ENCODE measurements at regions not wholly inside any gene's neighbourhood (a gene's known extent, or its start where the extent isn't known, plus 50 kb on each side); places are given as distances from the start of the nearest gene placed in this dataset.
"Not testable (repeated sequence)": the region's sequence is repeated elsewhere in the genome, so short reads cannot be mapped to it uniquely, and the experiment has no call there.

DNA sequence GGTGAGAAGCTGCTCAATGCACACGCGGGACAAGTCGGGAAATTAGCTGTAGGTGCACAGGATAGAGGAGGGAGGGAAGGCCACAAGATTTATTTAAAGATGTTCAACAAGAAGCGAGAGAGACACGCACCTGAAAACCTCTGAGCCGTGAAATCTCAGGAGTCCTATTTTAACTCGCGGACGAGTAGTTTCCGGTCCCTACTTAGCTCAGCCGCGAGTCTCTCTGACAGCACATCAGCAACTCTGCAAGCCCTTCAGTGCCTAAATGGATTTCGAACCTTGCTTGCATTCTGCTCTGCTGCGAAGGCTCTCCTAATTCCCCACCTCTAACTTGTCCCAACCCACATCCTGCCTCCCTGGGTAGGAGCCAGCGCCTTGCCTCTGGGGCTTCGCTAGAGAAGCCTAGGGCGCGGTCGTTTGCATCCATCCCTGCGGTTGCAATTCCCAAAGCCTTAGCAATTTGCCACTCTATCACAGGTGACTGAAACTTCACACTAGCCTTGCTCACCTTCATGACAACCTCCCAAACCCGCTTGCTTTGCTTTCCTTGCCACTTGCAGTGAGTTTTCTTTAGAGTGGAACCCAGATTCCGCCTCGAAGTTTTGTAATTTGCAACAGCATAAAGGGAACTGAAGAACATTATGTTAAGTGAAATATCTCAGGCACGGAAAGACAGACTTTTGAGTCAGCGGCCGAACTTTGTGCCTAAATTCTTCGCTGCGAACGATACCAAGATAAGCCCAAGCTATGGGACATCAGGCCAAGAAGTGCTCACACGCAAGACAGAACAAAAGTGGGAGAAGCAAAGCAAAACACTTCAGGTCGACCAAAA, 202.8 kb downstream of the KDM5D start:
- no peak for DNase-seq (ENCODE audit: low read depth in 2 of 2)

DNA sequence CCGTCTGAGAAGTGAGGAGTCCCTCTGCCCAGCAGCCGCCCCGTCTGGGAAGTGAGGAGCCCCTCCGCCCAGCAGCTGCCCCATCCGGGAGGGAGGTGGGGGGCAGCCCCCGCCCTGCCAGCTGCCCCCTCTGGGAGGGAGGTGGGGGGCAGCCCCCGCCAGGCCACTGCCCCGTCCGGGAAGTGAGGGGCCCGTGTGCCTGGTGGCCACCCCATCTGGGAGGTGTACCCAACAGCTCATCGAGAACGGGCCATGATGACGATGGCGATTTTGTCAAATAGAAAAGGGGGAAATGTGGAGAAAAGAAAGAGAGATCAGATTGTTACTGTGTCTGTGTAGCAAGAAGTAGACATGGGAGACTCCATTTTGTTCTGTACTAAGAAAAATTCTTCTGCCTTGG, 208.8 kb downstream of the KDM5D start:
- DNase-seq (ENCODE audit: low read depth in 2 of 2) = not testable (repeated sequence)

DNA sequence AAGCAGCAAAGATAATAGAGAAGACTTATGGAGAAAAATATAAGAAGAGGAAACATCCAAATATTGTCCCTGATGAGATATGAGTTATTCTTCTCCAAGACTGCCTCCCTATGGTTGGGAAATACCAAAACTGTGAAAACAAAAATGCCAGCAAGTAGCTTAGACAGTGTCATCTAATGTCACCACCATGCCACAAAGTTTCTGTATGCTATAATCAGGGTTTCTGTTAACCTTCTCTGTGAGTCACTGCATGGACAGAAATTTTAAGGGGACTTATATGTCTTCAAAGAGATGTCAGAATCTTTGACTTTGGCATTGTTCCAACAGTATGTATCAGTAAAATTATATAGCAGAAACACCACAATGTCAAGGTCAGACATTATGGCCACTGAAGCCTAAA, 222.6 kb downstream of the KDM5D start:
- no peak for DNase-seq (ENCODE audit: low read depth in 2 of 2)

GRCh38 chrY:19503092-19503449, 241.5 kb downstream of the KDM5D start:
- no peak for DNase-seq (ENCODE audit: low read depth in 2 of 2)

GRCh38 chrY:19502169-19503091, 242.1 kb downstream of the KDM5D start:
- DNase-seq (ENCODE audit: low read depth in 2 of 2) = no peak

- no peak for DNase-seq (ENCODE audit: low read depth in 2 of 2)
Observed at GRCh38 chrY:19498556-19498955, 246.0 kb downstream of the KDM5D start.

DNA sequence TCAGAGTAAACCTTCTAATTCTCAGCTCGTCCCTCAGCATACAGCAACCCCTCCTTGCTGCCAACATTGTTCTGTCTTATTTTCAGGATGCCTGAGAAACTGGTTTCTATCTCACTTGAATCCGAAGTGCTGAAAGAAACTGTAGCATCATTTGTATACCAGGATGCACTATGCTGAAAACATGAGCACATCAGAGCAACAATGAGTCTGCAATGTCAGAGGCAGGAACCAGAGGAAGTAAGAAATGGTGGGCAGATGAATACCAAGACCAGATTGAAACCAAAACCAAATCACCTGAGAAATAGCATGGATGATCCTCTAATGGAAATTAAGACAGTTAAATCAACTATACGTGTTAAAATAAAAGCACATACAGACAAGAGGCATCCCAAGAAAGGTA, 257.0 kb downstream of the KDM5D start:
- DNase-seq (ENCODE audit: low read depth in 2 of 2) = no peak

- no peak for DNase-seq (ENCODE audit: low read depth in 2 of 2)
Observed at GRCh38 chrY:19484997-19485396, 259.5 kb downstream of the KDM5D start.

DNA sequence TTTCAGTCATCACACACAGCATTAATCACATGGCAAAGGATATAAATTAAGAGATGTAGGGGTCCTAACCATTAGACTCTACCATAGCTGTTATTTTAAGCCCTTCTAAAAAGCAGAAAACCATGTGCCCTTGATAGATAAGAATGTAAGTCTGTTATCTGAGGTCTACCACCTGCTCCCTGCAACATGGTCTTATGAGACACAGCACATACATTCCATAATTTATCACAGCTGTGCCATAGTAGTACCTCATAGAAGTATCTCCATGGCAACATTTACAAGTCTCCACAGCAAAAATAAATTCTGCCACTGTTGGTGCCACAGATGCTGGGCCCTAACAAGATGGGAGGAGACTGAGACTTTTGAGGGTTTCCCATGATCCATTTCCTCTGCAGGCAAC, 265.4 kb downstream of the KDM5D start:
- DNase-seq (ENCODE audit: low read depth in 2 of 2) = no peak

DNA sequence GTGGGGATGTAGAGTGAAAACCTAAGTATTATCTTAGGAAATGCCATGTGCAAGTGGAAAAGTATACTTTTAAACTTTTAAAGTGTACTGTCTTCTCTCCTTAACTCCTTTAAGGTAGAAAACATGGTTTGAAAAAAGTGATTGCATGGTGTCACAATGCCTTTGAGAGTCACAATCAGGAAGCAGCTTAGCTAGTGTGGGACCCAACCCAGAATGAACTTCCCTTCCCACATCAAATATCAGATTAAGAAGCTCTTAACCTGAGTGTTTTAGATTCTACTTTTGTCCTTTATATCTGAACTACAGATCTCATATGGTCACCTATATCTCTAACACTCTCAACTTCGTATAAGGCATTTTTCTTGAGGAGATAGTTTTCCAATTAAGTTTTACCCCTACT, 266.6 kb downstream of the KDM5D start:
- no peak for DNase-seq (ENCODE audit: low read depth in 2 of 2)

DNA sequence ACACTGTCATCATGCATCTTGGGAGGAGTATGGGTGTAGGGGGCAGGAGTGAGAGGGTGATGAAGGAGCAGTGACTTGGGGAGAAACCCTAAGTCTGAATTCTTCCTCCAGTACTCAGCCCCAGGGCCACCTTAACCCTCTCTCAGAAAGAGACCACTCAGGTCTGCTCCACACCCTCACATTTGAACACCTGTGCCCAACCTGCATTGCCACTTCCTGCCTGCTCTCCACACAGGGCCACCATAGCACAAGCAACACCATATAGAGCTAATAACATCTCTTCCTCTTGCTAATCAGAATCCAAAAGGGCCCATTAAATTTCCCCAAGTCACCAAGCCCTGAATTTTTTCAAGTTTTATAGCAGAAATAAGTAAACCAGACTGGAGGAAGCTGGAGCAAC, 278.7 kb downstream of the KDM5D start:
- no peak for DNase-seq (ENCODE audit: low read depth in 2 of 2)

- no peak for DNase-seq (ENCODE audit: low read depth in 2 of 2)
Observed at GRCh38 chrY:19456855-19457448, 287.6 kb downstream of the KDM5D start.

DNA sequence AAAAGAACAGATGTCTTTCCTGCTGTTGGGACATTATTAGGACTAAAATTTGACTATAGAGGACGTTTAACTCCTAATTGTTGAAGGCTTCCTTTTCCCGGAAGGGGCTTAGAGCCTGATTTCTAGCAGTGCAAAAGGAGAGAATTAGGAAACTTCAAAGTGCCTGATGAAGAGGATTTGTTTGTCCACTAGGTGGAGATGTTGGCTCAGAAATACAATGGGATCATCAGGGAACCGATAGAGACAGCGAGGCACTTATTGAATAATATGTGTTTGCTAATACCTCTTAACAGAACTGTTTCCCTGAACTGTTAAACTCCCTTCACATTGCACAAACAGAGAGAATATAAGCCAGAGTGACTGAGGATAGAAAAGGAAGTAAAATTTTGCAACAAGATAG, 311.5 kb downstream of the KDM5D start:
- DNase-seq (ENCODE audit: low read depth in 2 of 2) = peak; percentile 0 to 1

GRCh38 chrY:19427736-19428518, 316.6 kb downstream of the KDM5D start:
- DNase-seq (ENCODE audit: low read depth in 2 of 2) = no peak

- DNase-seq (ENCODE audit: low read depth in 2 of 2) = not testable (repeated sequence)
Observed at GRCh38 chrY:19427191-19427590, 317.3 kb downstream of the KDM5D start.

GRCh38 chrY:19410980-19411766, 333.4 kb downstream of the KDM5D start:
- DNase-seq (ENCODE audit: low read depth in 2 of 2) = no peak

DNA sequence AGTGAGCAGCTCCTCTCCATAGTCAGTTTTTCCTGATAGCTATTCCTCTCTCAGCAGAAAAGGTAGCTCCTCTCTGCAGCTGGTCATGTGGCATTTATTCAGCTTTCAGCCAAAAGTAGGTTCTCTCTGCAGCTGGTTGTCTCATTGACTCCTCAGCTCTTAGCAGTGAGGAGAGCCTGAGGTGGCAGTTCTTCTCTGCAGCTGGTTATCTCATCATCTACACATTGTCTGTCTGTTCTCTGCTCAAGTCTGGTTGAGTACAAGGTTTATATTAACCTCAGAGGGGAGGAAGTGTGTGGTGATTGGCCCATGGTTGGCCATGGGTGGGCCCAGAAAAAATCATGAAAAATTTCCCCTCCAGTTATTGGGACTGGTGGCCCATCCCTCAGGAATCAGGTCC, 338.3 kb downstream of the KDM5D start:
- DNase-seq (ENCODE audit: low read depth in 2 of 2) = no peak

DNA sequence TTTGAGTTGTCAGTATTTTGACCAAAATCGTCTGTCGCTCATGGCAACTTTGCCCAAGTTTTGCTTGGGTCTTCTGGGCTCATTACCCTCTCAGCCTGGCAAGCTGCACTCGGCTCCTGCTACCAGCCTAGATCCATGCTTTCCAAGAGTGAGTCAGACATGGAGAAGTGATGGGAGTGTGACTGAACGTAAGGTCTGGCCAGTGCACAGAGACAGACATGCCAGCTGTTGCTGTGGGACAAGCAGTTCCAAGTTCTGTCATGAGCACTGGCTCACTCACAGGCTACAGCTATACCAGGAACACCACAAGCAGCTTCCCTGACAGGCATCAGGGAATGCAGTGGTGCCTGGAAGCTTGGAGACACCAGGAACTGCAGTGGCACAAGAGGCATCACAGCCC, 338.9 kb downstream of the KDM5D start:
- no peak for DNase-seq (ENCODE audit: low read depth in 2 of 2)

- no peak for DNase-seq (ENCODE audit: low read depth in 2 of 2)
Observed at GRCh38 chrY:19392876-19393275, 351.6 kb downstream of the KDM5D start.

- no peak for DNase-seq (ENCODE audit: low read depth in 2 of 2)
Observed at GRCh38 chrY:19391922-19392321, 352.6 kb downstream of the KDM5D start.

GRCh38 chrY:19365321-19365720, 379.2 kb downstream of the KDM5D start:
- no peak for DNase-seq (ENCODE audit: low read depth in 2 of 2)

All from fibroblast of skin of left quadriceps (primary cell).